Epithelial cell of prostate (primary cell): ENCODE measurements at regions not wholly inside any gene's neighbourhood (a gene's known extent, or its start where the extent isn't known, plus 50 kb on each side); places are given as distances from the start of the nearest gene placed in this dataset.

Experiments used
- DNase-seq: peaks from one replicate; pipeline ENCODE4 v3.0.0-alpha.2; 2011; ENCODE audit warnings: low read depth, low spot score
- H3K27ac ChIP-seq: fragments of 450-650 bp; 2 replicates; pipeline ENCODE4 v1.5.1; 2017; ENCODE audit warnings: mild to moderate bottlenecking

DNA sequence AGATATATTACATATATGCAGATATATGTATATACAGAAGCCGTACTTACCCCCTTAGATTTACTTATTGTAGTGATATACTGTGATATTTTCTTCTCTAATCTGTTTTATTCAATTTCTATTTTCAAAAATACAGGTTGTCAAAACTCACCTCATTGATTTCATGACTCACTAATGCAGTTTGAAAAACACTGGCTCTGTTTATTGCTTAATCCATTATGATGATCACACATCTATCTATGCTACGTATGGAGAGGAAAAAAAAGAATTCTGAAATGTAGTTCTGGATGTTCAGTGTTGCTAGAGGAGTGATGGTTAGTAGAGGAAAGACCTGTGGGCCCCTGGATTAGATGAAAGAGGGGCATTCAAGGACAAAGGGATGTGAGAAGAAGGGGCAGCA is 121.0 kb upstream of the RPS23 start:
- no peak for DNase-seq
- H3K27ac ChIP-seq, result no peak overlapping the region

- peak overlapping the region; percentile 41 for H3K27ac ChIP-seq
- no peak for DNase-seq
These were observed 119.7 kb upstream of the RPS23 start for GRCh38 chr5:82397741-82398320.

- DNase-seq, result peak; percentile 93
- peak overlapping the region; percentile 41 for H3K27ac ChIP-seq
These were observed 118.8 kb upstream of the RPS23 start for GRCh38 chr5:82396871-82397514.

- H3K27ac ChIP-seq, result peak overlapping the region; percentile 41
- no peak for DNase-seq
These were observed 118.2 kb upstream of the RPS23 start for GRCh38 chr5:82396396-82396795.

GRCh38 chr5:82393951-82394350 is 115.8 kb upstream of the RPS23 start:
- no peak overlapping the region for H3K27ac ChIP-seq
- no peak for DNase-seq

GRCh38 chr5:82390088-82390487 is 111.9 kb upstream of the RPS23 start:
- DNase-seq, result no peak
- H3K27ac ChIP-seq, result no peak overlapping the region

DNA sequence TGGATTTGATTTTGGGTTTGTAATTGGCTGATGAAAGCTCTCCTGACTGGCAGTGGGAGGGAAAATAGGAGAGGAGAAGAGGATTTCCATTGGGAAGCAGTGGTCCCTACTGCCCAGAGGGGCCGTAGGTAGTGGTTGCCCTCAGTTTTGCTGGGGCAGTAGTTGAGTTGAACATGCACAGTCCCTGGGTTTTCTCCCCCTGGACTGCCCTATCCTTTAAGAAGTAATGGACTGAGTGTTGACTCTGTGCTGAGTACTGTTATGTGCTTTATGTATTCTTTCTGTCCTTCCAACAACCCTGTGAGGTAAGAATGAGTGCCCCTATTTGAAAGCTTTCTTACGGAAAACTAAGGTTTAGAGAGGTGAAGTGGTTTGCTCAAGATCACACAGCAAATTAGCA is 111.2 kb upstream of the RPS23 start:
- DNase-seq, result no peak
- H3K27ac ChIP-seq, result no peak overlapping the region

DNA sequence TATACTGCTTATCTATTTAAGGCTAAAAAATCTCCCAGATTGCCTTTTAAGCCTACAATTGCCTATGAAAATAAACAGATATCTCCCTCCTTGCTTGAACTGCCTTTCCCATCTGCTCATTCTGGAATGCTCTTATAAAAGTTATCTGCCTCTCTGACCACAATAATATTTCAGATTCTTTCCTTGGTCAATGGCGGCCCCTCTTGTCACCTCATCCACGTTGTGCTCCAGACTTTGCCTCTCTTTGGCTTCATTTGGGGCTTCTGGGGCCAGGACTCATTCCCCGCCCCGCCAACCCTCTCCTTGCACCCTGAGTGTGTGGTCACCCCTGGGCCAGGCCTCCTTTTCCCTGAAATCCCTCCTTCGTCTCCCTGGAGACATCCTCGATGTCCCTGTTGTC is 110.0 kb upstream of the RPS23 start:
- no peak overlapping the region for H3K27ac ChIP-seq
- no peak for DNase-seq

- DNase-seq, result no peak
- H3K27ac ChIP-seq, result no peak overlapping the region
These were observed 109.6 kb upstream of the RPS23 start for GRCh38 chr5:82387819-82388166.

DNA sequence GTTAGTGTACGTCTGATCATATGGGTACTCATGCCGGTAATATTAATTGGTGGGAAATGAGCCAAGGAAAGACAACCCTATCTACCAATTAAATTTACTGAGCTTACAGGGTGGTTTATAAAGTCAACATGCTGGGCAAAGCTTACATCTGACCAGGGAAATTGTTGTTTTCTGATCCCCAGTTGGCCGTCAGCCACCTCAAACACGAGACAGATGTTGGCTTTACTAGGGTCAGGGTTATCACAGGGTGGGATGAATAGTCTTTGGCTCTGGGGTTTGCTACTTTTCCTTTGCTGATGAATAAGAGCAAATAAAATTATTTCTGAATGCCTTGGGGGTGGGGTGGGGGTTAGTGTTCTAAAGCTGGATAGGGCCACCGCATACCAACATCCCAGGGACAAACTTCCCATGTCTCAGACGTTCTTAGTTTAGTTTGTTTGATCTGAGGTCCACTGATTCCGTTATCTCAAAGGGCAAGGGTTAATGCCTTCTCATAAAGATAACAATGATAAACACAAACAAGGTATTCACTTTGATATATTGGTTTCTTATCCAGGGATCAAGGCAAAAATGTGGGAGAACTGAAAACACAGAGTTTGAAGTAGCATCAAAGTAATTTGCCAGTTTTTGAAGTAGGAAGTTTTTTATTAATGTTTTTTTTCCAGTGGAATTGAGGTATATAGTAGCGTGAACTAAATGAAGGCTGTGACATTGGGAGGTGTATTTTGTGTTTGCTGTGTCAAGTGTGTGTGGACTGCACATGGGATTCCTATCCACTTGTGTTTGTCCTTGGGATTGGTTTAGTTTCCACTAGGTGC is 109.1 kb upstream of the RPS23 start:
- no peak overlapping the region for H3K27ac ChIP-seq
- DNase-seq, result no peak

- DNase-seq, result no peak
- H3K27ac ChIP-seq, result no peak overlapping the region
These were observed 108.4 kb upstream of the RPS23 start for GRCh38 chr5:82386576-82386975.

DNA sequence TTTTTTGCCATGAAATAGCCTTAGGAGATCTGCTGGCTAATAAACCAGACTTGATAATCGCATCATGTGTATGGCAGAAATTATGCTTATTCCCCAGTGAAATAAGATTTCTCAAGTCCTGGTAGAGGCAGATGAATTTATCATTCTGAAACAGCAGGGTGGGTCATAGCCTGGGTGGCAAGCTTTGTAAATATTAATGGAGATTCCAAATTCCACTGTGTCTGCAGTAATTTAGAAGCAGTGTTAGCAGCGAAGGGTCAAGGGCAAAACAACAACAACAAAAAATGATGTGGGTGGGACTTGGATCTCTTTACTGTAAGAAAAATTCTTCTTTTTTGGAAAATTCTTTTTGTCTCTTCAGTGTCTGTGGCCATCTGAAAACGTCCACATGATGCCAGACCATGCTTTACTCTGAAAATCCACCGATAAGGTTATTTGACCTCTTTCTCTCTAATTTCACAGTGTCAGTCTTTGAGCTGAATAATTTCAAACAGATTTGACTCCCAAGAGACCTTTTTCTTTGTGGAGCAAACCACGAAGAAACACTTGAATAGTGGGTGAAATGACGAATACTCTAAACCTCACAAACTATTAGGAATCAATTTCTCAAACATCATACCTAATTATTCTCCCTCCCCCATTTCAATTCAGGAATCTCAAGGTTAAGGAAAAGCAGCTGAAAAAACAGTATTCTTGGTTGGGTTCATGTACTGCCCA is 106.0 kb upstream of the RPS23 start:
- DNase-seq, result no peak
- H3K27ac ChIP-seq, result no peak overlapping the region

DNA sequence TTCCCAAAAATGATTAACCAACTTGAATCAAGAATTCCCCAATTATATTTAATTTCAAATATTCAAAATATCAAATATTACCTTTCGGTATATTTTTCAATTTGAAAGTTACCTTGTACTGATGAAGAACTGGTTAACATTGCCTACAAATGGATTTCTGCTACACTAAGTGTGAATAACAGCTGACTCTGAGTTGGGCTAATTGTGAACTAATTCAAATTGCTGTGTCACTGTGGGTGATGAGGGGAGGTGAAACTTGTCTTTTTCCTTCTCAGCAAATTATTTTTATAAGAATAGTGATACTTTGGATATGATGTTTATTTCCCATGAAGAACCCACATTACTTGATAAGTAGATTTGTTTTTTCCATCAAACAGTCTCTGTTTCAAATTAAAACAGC is 103.4 kb upstream of the RPS23 start:
- no peak overlapping the region for H3K27ac ChIP-seq
- DNase-seq, result no peak

DNA sequence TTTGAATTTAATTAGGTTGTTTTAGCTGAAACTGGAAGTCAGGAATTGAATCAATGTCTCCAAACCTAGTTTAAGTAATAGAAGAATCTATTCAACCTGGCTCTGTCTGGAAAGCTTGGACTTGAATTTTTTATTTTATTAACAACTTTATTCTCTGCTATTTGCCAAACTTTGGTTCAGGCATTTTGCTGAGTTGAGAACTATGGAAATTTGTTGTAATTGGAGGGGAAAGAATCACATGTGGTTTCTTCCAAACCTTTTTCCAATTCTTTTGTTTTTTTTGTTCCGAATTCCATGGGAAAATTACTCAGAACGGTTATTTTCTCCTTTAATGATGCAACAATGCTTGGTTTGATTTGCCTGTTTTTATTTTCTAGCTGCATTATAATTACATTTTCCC is 98.2 kb upstream of the RPS23 start:
- no peak for DNase-seq
- H3K27ac ChIP-seq, result no peak overlapping the region

DNA sequence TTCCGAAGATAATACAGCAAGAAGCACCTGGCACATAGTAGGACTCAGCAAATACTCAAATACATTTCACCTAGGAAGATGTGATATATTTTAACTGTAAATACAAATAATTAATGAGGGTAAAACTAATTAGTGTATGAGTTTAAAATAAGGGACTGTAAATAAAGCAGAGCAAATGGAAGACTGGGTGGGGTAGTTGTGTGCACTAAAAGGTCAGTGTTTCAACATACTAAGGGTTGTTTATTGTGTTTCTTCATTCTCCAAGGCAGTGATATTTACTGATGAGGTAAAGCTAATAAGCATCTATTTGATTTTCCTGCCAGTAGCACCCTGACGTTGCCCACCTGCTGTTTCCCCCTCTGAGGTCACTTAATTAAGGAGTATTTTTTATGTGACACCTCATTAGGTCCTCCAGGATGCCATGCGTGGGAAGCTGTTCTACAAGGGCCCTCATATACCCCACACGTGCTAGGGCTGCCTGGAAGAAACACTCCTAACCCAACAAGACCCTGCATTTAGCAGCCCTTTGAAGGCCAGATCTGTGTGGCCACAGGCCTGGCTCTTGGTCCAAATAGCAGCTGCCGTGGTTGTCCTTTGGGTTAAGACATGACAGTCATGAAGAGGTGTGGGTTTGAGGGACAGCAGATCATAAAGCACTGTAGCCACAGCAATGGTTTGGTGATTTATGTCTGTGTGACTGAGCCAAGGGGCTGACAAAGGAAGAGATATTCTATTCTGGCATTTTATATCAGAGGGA is 97.5 kb upstream of the RPS23 start:
- no peak for DNase-seq
- no peak overlapping the region for H3K27ac ChIP-seq

DNA sequence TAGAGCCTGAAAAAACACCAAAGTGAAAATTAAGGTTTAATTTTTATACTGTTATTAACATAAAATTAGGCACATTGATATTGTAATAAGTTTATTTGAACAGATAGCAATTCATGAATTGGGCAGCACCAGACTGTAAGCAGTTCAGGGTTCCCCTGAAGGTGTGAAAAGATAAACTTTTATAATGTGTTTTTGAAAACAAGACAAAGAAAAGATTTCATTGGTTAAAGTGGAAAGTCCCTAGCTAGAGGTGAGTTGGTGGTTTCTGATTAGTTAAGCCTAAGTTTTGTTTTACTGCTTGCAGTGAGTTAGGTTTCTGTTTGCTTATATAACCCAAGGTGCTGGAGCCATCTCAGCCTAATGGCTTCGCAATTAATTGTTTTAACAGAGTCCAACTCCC is 96.5 kb upstream of the RPS23 start:
- no peak for DNase-seq
- H3K27ac ChIP-seq, result no peak overlapping the region

- DNase-seq, result no peak
- no peak overlapping the region for H3K27ac ChIP-seq
These were observed 89.8 kb upstream of the RPS23 start for GRCh38 chr5:82367930-82368329.

DNA sequence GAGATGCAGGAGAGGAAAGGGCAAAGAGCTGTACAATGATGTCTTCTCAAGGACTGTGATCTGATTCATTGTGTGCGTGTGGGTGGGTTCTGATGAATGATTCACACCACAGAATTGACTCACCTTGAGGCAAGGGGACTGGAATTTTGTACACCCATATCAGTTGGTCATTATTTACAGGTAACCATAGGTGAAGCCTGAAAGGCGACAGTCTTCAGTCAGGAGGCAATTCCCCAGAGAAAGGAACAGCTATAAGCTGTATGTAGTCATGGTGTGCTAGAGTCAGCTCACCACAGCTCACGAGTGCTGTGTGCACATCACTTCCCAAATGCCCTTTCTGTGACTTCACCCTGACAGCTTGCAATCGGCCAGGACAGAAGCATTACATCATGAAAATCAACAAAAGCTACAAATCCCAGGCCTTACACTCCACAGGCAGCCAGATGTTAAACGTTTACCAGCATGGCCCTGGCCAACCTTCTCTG is 87.6 kb upstream of the RPS23 start:
- peak overlapping the region; percentile 74 for H3K27ac ChIP-seq

DNA sequence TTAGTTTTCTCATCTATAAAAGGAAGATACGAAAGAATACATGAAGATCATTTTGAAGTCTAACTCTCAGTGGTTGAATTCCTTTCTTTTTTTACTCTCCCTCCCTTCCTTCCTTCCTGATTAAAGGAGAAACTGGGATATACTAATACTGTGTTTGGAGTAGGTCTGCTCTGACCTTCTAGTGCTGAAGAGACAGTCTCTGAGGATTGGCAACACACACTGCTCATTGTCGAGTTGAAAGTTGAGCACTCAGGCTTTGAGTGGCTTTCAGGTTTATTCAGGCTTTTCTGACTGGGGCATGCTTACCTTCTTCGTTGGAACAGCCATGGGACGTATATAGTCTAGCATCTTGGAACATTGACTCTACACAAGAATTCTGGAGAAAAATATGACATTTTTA is 86.9 kb upstream of the RPS23 start:
- H3K27ac ChIP-seq, result peak overlapping the region; percentile 74

More for the DNA sequence above, 87.6 kb upstream of the RPS23 start:
- DNase-seq, result peak; percentile 99

DNA sequence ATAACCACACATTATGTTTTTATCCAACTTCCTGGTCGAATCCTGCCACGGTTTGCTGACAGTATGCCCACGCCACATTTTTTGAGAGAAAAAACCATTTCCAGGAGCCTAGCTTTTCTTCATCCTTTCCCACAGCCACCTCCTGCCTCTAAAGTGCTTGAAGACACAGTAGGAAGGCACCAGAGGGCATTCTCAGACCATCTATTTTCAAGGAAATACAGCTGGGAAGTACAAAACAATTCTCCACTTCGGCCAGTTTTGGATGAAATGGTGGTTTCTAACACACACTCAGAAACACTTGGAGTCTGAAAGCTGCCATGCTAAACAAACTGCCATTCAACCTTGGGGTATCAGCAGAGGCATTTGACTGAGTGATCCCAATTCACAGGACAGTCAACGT is 86.3 kb upstream of the RPS23 start:
- DNase-seq, result peak; percentile 22
- no peak overlapping the region for H3K27ac ChIP-seq

More for the DNA sequence above, 86.9 kb upstream of the RPS23 start:
- DNase-seq, result no peak
